Kidney capillary endothelial cell (primary cell): ENCODE measurements at regions not wholly inside any gene's neighbourhood (a gene's known extent, or its start where the extent isn't known, plus 50 kb on each side); places are given as distances from the start of the nearest gene placed in this dataset.
"Not testable (repeated sequence)": the region's sequence is repeated elsewhere in the genome, so short reads cannot be mapped to it uniquely, and the experiment has no call there.

ENCODE experiments used
- DNase-seq: peaks from one replicate; pipeline ENCODE4 v3.0.0-alpha.2; 2018; ENCODE audit warnings: low spot score

DNA sequence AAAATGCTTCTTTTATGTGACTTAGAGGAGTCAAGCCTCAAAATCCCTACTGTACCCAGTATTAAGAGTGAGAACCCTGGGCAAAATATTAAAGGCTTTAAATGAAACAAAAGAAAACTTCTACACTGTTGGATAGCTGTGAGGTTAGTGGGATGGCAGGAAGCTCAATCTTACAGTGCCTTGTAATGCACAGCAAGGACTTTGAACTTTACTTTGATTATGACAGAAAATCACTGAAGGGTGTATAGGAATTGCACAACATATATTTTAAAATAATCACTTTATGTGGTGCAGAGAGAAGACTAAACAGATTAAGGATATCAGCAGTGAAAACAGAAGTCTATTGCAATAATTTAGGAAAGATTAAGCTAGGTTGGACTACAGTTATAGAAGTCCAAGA lies 1333.4 kb downstream of the ADGRL3 start:
- DNase-seq = no peak

- no peak for DNase-seq
Measured at GRCh38 chr4:62531731-62532130, 1331.6 kb downstream of the ADGRL3 start.

- DNase-seq = no peak
Measured at GRCh38 chr4:62531264-62531663, 1331.1 kb downstream of the ADGRL3 start.

DNA sequence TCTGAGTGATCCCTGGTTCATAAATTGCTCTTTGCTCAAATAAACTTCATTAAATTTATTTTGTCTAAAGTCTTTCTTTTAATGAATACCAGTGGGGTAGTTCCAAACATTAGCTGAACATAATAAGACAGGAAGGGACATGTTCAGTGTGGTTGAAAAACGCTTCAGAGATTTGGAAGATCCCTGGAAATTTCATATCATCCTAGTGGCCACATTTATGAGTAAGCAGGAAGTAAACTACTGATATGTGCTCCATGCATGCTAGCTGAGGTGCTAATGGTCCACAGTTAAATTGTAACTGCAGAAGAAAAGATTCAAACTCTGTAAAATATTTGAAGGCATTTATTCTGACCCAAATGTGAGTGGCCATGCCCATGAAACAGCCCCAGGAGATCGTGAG lies 1328.7 kb downstream of the ADGRL3 start:
- no peak for DNase-seq

DNA sequence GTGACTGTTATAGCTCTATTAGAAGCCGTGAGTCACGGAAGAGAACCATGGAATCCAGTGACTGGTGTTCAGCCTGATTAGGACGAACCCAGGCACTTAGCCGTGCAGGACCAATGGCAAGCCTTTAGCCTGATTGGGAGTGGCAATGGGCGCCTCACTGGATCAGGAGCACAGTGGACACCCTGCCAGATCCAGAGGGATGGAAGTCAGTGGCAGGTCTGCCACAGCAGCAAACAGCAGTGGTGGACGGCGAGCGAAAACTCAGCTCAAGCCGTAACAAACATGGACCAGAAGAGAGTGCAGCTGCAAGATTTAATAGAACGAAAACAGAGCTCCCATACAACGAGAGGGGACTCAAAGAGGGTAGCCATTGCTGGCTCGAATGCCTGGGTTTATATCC lies 1326.5 kb downstream of the ADGRL3 start:
- DNase-seq = no peak

GRCh38 chr4:62523256-62523655 lies 1323.1 kb downstream of the ADGRL3 start:
- DNase-seq = no peak

DNA sequence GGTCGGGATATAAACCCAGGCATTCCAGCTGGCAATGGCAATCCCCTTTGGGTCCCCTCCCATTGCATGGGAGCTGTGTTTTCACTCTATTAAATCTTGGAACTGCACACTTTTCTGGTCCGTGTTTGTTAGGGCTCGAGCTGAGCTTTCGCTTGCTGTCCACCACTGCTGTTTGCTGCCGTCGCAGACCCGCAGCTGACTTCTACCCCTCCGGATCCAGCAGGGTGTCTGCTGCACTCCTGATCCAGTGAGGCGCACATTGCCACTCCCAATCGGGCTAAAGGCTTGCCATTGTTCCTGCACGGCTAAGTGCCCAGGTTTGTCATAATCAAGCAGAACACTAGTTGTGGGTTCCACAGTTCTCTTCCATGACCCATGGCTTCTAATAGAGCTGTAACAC lies 1322.1 kb downstream of the ADGRL3 start:
- DNase-seq = no peak

GRCh38 chr4:62517716-62518115 lies 1317.6 kb downstream of the ADGRL3 start:
- DNase-seq = no peak

DNA sequence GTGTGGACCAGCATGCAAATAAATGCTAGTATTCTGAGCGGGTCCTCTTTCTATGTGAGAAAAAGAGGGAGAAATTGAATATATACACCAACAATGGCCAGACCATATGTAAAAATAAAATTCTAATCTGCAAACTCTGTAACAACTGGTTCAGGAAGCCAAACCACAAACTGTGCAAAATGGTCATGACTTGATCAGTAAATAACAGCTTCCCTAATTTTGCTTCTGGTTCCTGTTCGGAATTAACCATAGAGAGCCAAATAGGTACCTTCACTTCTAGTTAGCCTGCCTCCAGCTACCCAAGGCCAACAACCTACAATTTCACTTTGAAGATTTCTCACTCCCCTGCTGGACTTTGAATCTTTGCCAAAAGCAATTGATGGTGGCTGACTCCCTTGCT lies 1313.2 kb downstream of the ADGRL3 start:
- no peak for DNase-seq

- DNase-seq = no peak
Measured at GRCh38 chr4:62512271-62512670, 1312.1 kb downstream of the ADGRL3 start.

DNA sequence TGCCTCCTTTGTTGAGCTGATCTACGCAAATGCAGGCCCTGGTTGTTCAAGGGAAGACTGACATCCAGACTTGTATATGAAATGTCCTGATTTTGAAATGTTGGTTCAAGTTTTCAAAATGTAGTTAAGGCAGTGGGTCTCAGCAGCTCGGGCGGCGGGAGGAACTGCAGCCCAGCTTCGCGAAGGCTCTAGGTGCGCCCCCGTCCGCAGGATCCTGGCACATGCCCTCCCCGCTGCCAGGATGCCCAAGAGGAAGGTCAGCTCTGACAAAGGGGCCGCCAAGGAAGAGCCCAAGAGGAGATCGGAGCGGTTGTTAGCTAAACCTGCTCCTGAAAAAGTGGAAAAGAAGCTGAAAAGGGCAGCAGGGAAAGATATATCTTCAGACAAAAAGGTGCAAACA lies 1310.1 kb downstream of the ADGRL3 start:
- no peak for DNase-seq

DNA sequence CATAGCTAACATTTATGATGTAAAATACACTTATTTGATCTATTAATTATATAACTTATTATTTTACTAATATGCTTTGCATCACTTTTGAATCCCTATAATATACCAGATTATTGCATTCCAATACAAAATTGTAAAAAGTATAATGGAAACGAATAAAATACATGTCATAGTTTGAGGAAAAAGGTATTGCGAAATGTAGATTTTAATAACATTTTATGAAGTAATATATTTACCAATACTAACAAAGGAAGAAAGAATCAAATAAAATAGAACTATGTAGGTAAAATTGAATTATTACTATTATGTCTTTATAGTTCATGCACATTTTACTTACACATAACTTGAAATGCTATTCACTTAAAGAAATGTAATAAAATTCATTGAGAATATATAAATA lies 1300.2 kb downstream of the ADGRL3 start:
- DNase-seq = no peak

DNA sequence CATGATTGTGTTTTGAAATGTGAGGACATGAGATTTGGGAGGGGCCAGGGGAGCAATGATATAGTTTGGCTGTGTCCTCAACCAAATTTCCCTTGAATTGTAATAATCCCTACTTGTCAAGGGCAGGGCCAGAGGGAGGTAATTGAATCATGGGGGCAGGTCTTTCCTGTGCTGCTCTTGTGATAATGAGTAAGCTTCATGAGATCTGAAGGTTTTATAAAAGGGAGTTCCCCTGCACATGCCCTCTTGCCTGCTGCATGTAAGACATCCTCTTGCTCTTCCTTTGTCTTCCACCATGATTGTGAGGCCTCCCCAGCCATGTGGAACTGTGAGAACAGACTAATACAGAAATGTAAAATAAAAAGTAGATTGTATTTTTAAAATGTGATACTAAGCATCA lies 1294.9 kb downstream of the ADGRL3 start:
- DNase-seq = no peak

GRCh38 chr4:62491756-62492155 lies 1291.6 kb downstream of the ADGRL3 start:
- DNase-seq = not testable (repeated sequence)

- no peak for DNase-seq
Measured at GRCh38 chr4:62490635-62491034, 1290.5 kb downstream of the ADGRL3 start.

DNA sequence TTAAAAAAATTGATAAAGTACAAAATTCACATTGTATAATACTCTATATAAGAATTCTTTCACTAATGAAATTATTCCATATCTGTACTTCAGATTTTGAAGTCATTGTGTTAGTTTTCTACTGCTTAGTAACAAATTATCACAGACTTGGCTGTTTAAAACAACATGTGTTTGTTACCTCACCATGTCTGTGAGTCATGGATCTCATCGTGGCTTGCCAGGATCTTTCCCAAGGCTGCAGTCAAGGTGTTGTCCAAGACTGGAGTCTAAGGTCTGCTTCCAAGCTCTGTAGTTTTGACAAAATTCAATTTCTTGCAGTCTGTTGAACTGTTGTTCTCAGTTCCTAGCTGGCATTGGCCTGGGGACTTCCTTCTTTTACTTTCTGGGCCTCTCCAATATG lies 1286.9 kb downstream of the ADGRL3 start:
- DNase-seq = no peak

GRCh38 chr4:62484357-62484756 lies 1284.2 kb downstream of the ADGRL3 start:
- DNase-seq = no peak

- no peak for DNase-seq
Measured at GRCh38 chr4:62482355-62482754, 1282.2 kb downstream of the ADGRL3 start.

DNA sequence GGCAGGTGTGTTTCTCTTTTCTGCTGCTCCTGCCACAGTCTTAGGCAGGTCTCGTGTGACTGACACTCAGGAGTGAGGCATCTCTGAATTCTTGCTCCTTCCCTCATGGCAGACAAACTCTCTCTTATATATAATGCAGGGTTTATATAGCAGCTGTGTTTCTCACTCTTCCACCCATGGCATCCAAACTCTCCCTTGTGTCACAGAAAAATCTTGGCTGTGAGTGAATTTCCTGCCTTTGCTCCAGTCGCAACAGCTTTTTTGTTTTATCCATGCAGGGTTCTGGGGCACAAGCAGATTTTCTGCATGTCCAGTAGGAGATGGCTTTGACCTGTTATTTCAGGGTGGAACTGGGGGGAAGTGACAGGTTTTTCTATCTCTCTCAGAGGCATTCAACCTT lies 1275.5 kb downstream of the ADGRL3 start:
- no peak for DNase-seq

DNA sequence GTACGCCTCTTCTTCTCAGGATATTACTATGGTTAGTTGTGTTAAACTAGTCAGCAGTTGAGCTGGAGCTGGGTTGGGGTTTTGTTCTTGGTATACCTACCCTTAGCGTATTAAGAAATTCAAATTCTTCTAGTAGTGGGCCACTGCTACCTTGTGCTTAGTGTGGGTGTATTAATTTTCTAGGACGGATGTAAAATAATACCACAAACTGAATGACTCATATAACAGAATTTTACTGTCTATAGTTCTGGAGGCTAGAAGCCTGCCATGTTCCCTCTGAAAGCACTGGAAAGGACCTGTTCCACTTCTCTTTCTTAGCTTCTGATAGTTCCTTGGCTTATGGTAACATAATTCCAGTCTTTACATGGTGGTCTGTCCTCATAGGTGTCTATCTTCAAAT lies 1274.7 kb downstream of the ADGRL3 start:
- DNase-seq = no peak

- no peak for DNase-seq
Measured at GRCh38 chr4:62471021-62471420, 1270.9 kb downstream of the ADGRL3 start.

DNA sequence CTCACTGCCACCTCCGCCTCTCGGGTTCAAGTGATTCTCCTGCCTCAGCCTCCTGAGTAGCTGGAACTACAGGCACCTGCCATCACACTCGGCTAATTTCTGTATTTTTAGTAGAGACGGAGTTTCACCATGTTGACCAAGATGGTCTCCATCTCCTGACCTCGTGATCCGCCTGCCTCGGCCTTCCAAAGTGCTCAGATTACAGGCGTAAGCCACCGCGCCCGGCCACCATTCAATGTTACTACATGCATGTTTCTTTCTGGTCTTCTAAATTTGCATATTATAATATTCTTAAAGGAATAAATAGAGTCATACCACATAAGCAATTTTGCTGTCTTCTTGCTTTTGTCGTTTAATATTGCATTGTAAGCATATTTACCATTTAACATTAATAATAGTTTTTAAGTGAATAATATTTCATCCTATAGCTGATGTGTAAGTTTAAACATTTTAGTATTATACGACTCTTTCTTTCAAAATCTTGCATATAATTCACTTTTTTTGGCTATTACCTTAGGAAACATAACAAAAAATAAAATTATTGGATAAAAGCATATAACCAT lies 1270.4 kb downstream of the ADGRL3 start:
- no peak for DNase-seq

DNA sequence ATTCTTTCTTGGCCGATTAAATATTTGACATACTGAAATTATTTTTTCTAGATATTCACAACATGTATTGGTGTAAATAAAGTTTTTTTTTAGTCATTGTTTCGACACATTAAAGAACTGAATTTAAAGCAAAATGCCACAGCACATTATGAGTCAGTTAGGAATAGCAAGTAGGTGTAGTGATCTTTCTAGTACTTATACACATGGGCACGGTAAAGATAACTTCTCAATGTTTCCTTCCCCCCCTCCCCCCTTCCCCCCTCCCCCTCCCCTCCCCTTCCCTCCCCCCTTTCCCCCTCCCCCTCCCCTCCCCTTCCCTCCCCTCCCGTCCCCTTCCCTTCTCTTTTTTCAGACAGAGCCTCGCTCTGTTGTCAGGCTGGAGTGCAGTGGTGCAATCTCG lies 1269.9 kb downstream of the ADGRL3 start:
- no peak for DNase-seq

GRCh38 chr4:62461961-62462360 lies 1261.8 kb downstream of the ADGRL3 start:
- DNase-seq = no peak

- DNase-seq = no peak
Measured at GRCh38 chr4:62460329-62460728, 1260.2 kb downstream of the ADGRL3 start.
